ENCODE measurements at regions not wholly inside any gene's neighbourhood (a gene's known extent, or its start where the extent isn't known, plus 50 kb on each side); places are given as distances from the start of the nearest gene placed in this dataset.

DNA sequence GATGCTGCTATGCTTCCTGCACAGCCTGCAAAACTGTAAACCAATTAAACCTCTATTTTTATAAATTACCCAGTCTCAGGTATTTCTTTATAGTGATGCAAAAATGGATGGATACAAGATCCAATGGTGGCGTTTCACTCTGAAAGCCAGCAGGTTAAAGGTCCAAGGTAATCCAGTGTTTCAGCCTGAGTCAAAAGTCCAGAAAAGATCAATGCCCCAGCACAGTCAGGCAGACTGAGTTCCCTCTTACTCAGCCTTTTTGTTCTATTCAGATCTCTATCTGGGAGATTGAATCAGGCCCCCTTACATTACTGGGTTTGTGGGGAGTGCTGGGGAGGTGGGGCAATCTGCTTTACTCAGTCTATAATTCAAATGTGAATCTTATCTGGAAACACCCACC, 464.5 kb downstream of the GXYLT1 start:
- Histone ChIP-seq H3K4me3 (no peak overlapping the region), H3K27ac (no peak overlapping the region), H3K36me3 (no peaks in the 10 kb centered on the region), H3K9me3 (no peaks in the 10 kb centered on the region), H3K27me3 (no peaks in the 10 kb centered on the region), H3K4me1 (no peaks in the 10 kb centered on the region)
- TF ChIP-seq, protein P1, sequence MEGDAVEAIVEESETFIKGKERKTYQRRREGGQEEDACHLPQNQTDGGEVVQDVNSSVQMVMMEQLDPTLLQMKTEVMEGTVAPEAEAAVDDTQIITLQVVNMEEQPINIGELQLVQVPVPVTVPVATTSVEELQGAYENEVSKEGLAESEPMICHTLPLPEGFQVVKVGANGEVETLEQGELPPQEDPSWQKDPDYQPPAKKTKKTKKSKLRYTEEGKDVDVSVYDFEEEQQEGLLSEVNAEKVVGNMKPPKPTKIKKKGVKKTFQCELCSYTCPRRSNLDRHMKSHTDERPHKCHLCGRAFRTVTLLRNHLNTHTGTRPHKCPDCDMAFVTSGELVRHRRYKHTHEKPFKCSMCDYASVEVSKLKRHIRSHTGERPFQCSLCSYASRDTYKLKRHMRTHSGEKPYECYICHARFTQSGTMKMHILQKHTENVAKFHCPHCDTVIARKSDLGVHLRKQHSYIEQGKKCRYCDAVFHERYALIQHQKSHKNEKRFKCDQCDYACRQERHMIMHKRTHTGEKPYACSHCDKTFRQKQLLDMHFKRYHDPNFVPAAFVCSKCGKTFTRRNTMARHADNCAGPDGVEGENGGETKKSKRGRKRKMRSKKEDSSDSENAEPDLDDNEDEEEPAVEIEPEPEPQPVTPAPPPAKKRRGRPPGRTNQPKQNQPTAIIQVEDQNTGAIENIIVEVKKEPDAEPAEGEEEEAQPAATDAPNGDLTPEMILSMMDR (IDR thresholded peaks at IDR 0.05) = no peak
- TF ChIP-seq POLR2A (IDR thresholded peaks at IDR 0.05) = no peak
- no peak for DNase-seq
- intact Hi-C loops (cut with DNase I; ENCODE audit: low total_unique reads) = no loop called here

DNA sequence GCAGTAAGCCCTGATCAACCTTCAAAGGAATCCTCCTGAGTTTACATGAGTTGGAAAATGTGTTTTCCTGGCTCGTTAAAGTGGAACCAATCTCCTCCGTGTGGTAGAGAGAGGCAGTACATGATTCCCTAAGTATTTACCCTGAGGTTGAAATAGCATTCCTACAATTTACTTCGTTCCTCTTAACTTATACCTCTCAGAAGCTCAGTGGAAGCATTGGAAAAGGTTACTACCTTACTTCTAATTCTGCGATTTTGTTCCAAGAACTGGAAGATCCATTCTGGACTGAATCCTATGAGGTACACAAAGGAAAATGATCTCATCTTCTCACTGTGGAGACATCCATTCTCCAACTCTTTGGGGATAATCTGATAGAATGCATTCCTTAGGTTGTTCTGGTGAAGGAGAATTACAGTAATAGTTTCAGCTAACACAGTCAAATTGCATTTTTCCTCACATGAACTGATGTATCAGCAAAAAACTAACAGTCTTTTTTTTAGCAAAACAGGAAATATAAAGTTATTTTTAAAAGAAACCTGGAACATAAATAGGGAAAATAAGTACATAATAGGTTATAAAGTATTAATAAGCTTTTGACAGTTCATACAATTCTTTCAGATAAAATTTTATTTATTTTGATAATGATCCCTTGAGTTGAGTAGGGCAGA, 475.6 kb downstream of the PDZRN4 start:
- Histone ChIP-seq H3K9me3 (no peaks in the 10 kb centered on the region), H3K27ac (no peak overlapping the region), H3K4me3 (no peak overlapping the region), H3K27me3 (no peaks in the 10 kb centered on the region), H3K4me1 (no peaks in the 10 kb centered on the region), H3K36me3 (no peaks in the 10 kb centered on the region)
- intact Hi-C loops (cut with DNase I; ENCODE audit: low total_unique reads) = no loop called here
- DNase-seq = no peak
- TF ChIP-seq, protein P1 (IDR thresholded peaks at IDR 0.05) = peak in 1 of 4 experiments; percentile 18
- no peak for TF ChIP-seq POLR2A (IDR thresholded peaks at IDR 0.05)

DNA sequence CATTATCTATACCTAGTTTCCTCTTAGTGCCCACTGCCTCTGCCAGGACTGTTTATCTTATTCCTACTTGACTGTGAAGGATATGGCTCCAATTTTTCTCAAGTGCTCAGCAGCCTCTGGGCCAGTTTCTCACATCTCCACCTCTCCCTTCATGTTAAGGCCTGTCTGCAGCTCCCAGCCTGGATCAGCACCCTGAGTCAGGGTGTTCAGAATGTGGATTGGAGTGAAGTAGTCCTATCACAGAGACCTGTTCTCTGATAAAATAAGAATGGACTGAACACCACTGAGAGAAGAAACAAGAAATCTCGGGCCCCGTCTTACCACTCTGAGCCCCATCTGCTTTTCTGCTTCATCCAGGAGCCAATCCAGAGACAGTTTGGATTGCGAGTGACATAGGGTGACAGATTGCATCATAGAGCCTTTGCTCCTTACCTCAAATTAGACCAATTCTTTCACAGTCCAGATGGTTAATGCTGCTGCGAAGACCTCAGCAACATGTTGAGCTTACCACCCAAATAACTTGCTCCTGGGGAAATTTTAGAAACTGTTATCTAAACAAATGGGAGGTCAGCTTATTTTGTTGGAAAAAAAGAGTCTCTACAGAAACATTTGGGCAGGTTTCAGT, 473.1 kb downstream of the PDZRN4 start:
- Histone ChIP-seq H3K27me3 (no peaks in the 10 kb centered on the region), H3K4me3 (no peak overlapping the region), H3K4me1 (no peaks in the 10 kb centered on the region), H3K9me3 (no peaks in the 10 kb centered on the region), H3K36me3 (no peaks in the 10 kb centered on the region), H3K27ac (no peak overlapping the region)
- intact Hi-C loops (cut with DNase I; ENCODE audit: low total_unique reads) = no loop called here
- no peak for DNase-seq
- TF ChIP-seq, protein P1 (IDR thresholded peaks at IDR 0.05) = no peak
- TF ChIP-seq POLR2A (IDR thresholded peaks at IDR 0.05) = no peak

DNA sequence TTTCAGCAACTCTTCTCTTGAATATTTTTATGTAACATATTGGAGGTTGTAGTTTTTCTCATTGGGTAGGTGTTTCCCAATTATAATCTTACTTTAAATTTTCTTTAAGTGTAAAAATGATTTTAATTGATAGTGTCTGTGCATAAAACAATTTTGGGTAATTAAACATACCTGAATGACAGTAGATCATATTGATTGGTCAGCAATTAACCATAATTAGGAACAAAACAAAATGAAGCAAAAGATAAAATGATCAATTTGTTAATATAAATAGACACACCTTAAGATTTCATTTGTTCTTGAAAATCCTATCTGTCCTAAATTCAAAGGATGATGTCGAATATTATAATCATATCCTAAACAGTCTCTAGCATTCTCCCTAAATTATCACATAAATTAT, 468.3 kb downstream of the PDZRN4 start:
- Histone ChIP-seq H3K4me3 (no peak overlapping the region), H3K27me3 (no peaks in the 10 kb centered on the region), H3K9me3 (no peaks in the 10 kb centered on the region), H3K27ac (no peak overlapping the region), H3K4me1 (no peaks in the 10 kb centered on the region), H3K36me3 (no peaks in the 10 kb centered on the region)
- intact Hi-C loops (cut with DNase I; ENCODE audit: low total_unique reads) = no loop called here
- no peak for DNase-seq
- TF ChIP-seq, protein P1 (IDR thresholded peaks at IDR 0.05) = no peak
- TF ChIP-seq POLR2A (IDR thresholded peaks at IDR 0.05) = no peak

All from uterus (tissue), 3 donors.